Psoas muscle (tissue), 7 donors: ENCODE measurements at regions not wholly inside any gene's neighbourhood (a gene's known extent, or its start where the extent isn't known, plus 50 kb on each side); places are given as distances from the start of the nearest gene placed in this dataset.

Source experiments
- ATAC-seq, 4 donors: fragments of 200-7000 bp; cut with Tn5 transposase; one replicate each; pipeline ENCODE4 v1.9.1; 2020; ENCODE audit warnings: moderate library complexity in 3 of 4, mild to moderate bottlenecking in 2 of 4
- DNase-seq, 2 donors: peaks; one replicate each; pipeline ENCODE4 v3.0.0-alpha.2; 2020
- H3K27ac ChIP-seq: fragments of 200-600 bp; one replicate; pipeline ENCODE4 v1.8.0; 2022
- H3K27me3 ChIP-seq, 3 donors: fragments of 200-600 bp in 1 of 3; one replicate each; pipeline versions ENCODE4 v1.6.1 to v1.8.0; 2013 to 2022; ENCODE audit warnings: low read length in 2 of 3, mild to moderate bottlenecking in 2 of 3, moderate library complexity in 1 of 3; ENCODE audit not compliant: insufficient read depth in 3 of 3
- H3K36me3 ChIP-seq, 2 donors: fragments of 200-600 bp in 1 of 2; one replicate each; pipeline versions ENCODE4 v1.6.1 to v1.8.0; 2013 to 2022; ENCODE audit warnings: low read depth in 1 of 2, mild to moderate bottlenecking in 1 of 2, moderate library complexity in 1 of 2; ENCODE audit not compliant: insufficient read depth in 1 of 2
- H3K4me1 ChIP-seq: fragments of 200-600 bp; one replicate; pipeline ENCODE4 v1.8.0; 2022
- H3K4me3 ChIP-seq: fragments of 200-600 bp; one replicate; pipeline ENCODE4 v1.8.0; 2022; ENCODE audit warnings: mild to moderate bottlenecking
- H3K9me3 ChIP-seq: fragments of 200-600 bp; one replicate; pipeline ENCODE4 v1.8.0; 2022
- WGBS, 3 donors: extraction: QIAGEN DNeasy Blood & Tissue Kit; methylation state at CpG; one replicate each; pipeline versions ENCODE4 v1.1.6 to v1.1.7; 2013; 5-methylcytosine and 5-hydroxymethylcytosine counted together
- intact Hi-C, 2 donors: fragments of 100-400 bp; cut with DNase I; formaldehyde crosslinking; loops; one replicate each; pipeline versions ENCODE4 v1.11.0 to v1.14.2; 2022
- TF ChIP-seq, protein P1 (sequence below): fragments of 200-600 bp; IDR thresholded peaks from one replicate; pipeline ENCODE4 v1.8.0; 2022; ENCODE audit warnings: antibody characterized with exemption
- donor health status: healthy with polysubstance abuse.
- donor health status: DM: no; HTN: no; CAD: no; lungs with moderate emphysema.
- donor health status: Bipolar disorder and iron deficiency.
- donor health status: healthy.
- donor health status: DM: yes; HTN: yes; CAD: no.
- donor health status: DM: no; HTN: no; CAD: no.
- donor health status: DM: yes; HTN: yes; CAD: no.

- 82 to 84% (median 82%) methylated on average over 4 of the region's 4 CpGs for WGBS, 3 donors
- intact Hi-C loops, result no loop called here
- no peaks in the 10 kb centered on the region for H3K9me3 ChIP-seq
These were observed 159.8 kb upstream of the TSHZ2 start for GRCh38 chr20:52812231-52812847.

DNA sequence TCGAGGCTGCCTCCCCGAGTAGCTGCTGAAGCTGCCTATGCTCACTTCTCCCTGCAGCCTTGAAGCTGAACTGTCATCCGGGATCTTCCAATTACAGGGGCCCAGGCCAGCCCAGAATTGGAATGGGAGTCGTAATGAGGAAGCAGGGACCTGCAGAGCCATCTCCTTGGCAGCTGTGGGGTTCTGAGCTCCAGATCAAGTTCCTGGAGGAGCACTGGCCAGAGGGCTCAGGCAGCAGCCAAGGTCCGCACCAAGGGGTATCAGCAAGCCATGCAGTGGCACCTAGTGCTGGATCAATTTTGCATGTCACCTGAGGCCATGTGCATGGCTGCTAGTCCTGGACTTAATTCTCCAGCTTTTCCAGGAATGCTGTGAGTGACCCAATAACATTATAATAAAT, 163.2 kb upstream of the TSHZ2 start:
- Histone ChIP-seq H3K4me1 (no peaks in the 10 kb centered on the region), H3K9me3 (no peaks in the 10 kb centered on the region), H3K27me3 (peaks cover 0 to 5% (median 0%) of the 10 kb centered on the region in 3 donors), H3K27ac (no peak overlapping the region), H3K4me3 (no peak overlapping the region), H3K36me3 (no peaks in the 10 kb centered on the region)
- TF ChIP-seq, protein P1, sequence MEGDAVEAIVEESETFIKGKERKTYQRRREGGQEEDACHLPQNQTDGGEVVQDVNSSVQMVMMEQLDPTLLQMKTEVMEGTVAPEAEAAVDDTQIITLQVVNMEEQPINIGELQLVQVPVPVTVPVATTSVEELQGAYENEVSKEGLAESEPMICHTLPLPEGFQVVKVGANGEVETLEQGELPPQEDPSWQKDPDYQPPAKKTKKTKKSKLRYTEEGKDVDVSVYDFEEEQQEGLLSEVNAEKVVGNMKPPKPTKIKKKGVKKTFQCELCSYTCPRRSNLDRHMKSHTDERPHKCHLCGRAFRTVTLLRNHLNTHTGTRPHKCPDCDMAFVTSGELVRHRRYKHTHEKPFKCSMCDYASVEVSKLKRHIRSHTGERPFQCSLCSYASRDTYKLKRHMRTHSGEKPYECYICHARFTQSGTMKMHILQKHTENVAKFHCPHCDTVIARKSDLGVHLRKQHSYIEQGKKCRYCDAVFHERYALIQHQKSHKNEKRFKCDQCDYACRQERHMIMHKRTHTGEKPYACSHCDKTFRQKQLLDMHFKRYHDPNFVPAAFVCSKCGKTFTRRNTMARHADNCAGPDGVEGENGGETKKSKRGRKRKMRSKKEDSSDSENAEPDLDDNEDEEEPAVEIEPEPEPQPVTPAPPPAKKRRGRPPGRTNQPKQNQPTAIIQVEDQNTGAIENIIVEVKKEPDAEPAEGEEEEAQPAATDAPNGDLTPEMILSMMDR, result no peak
- 43 to 62% (median 54%) methylated on average over 5 of the region's 5 CpGs for WGBS, 3 donors
- ATAC-seq (no peak), DNase-seq (no peak)
- intact Hi-C loops, result loop anchor here in 1 of 2 donors (2.0 kb wide), 1 partner anchor 34 kb away; no protein-coding TSS in a partner anchor

More at GRCh38 chr20:52812231-52812847, 159.8 kb upstream of the TSHZ2 start:
- no peaks in the 10 kb centered on the region for H3K36me3 ChIP-seq
- DNase-seq (no peak), ATAC-seq (no peak)
- no peak overlapping the region for H3K4me3 ChIP-seq
- TF ChIP-seq, protein P1, result no peak
- H3K4me1 ChIP-seq, result no peaks in the 10 kb centered on the region
- H3K27ac ChIP-seq, result no peak overlapping the region
- H3K27me3 ChIP-seq, result peaks cover 0 to 5% (median 0%) of the 10 kb centered on the region in 3 donors

- ATAC-seq (no peak), DNase-seq (no peak)
- TF ChIP-seq, protein P1, result no peak
- Histone ChIP-seq H3K27me3 (peaks cover 0 to 5% (median 0%) of the 10 kb centered on the region in 3 donors), H3K4me1 (no peaks in the 10 kb centered on the region), H3K4me3 (no peak overlapping the region), H3K27ac (no peak overlapping the region), H3K9me3 (no peaks in the 10 kb centered on the region), H3K36me3 (no peaks in the 10 kb centered on the region)
- intact Hi-C loops, result no loop called here
- 83 to 86% (median 85%) methylated on average over 4 of the region's 4 CpGs for WGBS, 3 donors
These were observed 165.2 kb upstream of the TSHZ2 start for GRCh38 chr20:52806918-52807317.

DNA sequence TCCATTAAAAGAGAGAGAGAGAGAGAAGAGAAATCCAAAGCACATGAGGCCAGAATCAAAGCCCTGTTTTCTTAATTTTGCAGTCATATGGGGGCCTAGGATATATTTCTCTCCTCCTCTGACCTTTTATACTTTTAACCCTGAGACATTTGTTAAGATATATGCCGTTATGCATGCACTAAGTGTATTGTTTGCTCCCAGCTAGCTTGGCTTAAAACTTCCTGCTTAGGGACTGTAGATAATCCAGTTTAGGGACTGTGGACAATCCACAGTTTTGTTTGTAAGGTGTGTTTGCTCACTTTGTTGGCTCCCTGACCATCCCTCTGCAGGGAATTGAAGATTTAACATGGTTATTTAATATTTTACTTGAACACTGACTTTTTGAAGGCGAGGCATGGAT, 166.3 kb upstream of the TSHZ2 start:
- TF ChIP-seq, protein P1, result no peak
- Histone ChIP-seq H3K36me3 (no peaks in the 10 kb centered on the region), H3K27me3 (peaks cover 0 to 5% (median 0%) of the 10 kb centered on the region in 3 donors), H3K27ac (no peak overlapping the region), H3K9me3 (no peaks in the 10 kb centered on the region), H3K4me3 (no peak overlapping the region), H3K4me1 (no peaks in the 10 kb centered on the region)
- ATAC-seq (no peak), DNase-seq (no peak)
- WGBS, 3 donors, result 33 to 37% (median 35%) methylated on average over 2 of the region's 2 CpGs
- intact Hi-C loops, result no loop called here

DNA sequence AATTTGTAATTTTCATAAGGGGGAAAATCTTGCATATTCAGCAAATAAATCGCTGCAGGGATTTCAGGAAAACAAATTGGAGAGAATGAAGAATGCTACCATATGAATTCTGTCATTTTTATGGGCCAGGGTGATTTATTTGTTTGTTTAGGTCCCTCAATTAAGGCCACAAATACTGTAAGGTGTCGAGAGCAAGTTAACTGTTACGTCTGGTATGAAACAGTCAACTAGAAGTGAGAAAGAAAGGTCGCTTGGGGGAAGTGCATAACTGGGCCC, 166.9 kb upstream of the TSHZ2 start:
- WGBS, 3 donors, result 67 to 70% (median 67%) methylated on average over 4 of the region's 4 CpGs
- ATAC-seq, result no peak
- TF ChIP-seq, protein P1, result no peak

More for the DNA sequence above, 166.9 kb upstream of the TSHZ2 start:
- Histone ChIP-seq H3K36me3 (no peaks in the 10 kb centered on the region), H3K27ac (no peak overlapping the region), H3K9me3 (no peaks in the 10 kb centered on the region), H3K4me3 (no peak overlapping the region), H3K27me3 (peaks cover 0 to 7% (median 0%) of the 10 kb centered on the region in 3 donors), H3K4me1 (no peaks in the 10 kb centered on the region)
- intact Hi-C loops, result no loop called here
- no peak for DNase-seq
